Renal cortex interstitium (tissue), 11 donors: ENCODE measurements at regions not wholly inside any gene's neighbourhood (a gene's known extent, or its start where the extent isn't known, plus 50 kb on each side); places are given as distances from the start of the nearest gene placed in this dataset.
"Not testable (repeated sequence)": the region's sequence is repeated elsewhere in the genome, so short reads cannot be mapped to it uniquely, and the experiment has no call there.

Experiments used
- DNase-seq, 11 donors: peaks; one replicate each; pipeline ENCODE4 v3.0.0-alpha.2; 2013; ENCODE audit warnings: low read depth in 9 of 11, low spot score in 4 of 11; ENCODE audit errors: extremely low read depth in 1 of 11

DNA sequence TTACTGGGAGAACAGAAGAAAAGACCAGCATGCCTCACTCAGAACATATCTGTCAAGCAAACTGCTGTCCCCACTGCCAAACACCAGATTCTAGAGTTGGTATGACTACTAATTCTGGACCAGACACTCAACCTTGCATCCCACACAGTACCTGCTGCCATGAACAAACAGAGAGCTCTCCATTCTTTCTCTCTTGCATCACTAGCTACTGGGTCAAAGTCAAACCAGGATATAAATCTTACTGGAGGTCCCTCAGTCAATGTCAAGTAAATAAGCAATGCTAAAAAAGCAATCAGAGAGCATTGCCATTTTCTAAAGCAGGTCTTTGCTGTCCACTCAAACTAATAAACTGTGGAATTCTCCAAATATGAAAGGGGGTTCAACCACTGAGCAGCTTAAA, 452.4 kb upstream of the SEL1L start:
- no peak for DNase-seq

DNA sequence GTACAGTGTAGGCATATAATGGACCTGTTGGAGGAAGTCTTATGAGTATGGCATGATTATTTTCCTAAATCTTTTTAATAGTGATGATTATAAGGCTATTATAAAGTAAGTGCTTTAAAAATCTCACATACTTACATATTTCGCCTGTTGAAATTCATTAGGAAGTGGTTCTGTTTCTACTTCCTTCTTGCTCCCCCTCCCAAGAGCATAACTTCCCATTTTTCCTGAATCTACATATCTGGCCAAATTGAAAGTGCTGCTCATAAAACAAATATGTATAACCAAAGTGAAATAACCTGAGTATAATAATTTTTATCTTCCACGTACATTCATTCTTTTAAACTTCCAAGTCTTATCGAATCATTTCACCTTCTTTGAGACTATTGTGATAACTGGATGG, 455.6 kb upstream of the SEL1L start:
- DNase-seq: no peak

DNA sequence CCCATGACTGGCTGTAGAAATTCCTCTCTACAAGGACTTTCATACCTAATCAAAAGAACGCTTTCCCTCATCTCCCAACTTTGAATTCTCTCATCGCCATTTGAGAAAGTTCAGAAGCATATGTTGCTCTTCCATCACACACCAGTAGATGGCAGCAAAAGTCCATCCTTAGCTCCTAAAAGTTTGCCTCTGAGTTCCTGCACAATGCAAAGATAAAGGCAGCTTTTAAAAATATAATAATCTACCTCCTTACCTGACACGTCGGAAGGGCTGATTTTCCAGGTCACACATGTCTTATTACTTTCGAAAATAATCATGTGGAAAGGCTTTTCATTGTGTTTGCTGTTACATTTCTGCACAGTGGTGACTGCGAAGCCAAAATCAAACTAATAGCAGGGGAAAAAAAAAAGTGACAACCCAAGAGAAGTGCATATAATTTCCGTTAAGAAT, 456.7 kb upstream of the SEL1L start:
- peak; percentile 37 to 70 (median 57) for DNase-seq

DNA sequence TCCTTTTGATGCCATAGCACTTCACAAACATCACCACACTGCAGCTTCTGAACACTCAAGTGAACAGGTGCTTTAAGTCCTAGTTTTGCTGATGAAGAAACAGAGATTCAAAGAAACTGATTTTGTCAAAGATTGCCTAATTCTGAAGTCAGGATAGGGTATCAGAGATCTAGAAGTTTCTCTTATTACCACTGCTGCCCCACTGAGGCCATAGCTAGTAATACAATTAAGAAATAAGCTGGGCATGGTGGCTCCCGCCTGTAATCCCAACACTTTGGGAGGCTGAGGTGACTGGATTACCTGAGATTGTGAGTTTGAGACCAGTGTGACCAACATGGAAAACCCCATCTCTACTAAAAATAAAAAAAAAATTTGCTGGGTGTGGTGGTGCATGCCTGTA, 458.3 kb upstream of the SEL1L start:
- no peak for DNase-seq

DNA sequence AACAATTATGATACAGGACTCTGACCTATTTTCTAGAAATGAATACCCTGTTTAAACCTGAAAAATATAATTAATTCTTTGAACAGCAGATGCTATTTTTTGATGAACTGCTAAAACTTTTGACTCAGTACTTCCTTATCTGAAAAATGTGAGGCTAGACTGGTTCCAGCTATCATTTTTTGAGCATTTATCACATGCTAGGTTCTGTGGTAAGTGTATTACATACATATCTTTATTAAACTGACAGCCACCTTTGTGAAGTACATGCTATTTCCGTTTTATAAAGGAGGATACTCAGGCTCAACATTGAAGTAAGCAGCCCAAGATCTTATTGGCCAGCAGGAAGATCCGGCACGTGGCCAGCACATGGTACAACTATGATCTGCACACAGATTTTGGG, 459.8 kb upstream of the SEL1L start:
- no peak for DNase-seq

DNA sequence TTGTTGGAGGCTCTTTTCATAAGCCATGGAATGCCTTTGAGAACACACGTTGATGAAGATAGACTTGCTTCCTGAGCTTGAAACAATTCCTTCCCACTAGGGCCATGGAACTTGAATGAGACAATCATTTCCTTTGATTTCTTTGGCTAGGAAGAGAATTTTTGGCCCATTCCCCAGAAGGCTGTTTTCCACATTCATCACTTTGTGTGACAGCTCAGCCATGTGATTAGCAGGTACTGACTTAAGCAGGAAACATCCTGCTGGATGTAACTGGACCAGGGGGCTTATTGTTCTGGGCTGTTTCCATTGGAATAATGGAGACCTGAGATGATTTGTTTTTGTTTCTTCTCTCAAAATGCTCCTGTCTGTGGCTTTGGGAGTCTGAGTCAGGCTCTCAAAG, 469.8 kb upstream of the SEL1L start:
- peak in 1 of 11 donors; percentile 4 for DNase-seq

DNA sequence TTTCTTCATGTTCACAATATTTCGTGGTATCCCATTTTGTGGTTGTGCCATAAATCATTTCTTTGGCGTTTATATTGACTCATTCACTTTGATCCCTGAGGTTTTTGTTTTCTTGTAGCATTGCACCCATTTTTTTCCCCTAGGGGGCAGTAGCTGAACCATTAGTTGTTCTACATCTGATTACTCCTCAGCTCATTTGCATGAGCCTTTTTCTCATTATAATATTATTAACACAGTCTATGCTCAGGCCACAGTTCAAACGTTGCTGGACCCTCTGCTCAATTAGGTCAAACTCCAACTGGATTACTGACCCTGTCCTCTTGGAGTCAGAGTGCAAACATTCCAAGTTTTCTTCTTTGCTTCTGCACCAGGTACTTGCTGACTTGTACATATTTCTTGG, 475.4 kb upstream of the SEL1L start:
- no peak for DNase-seq

DNA sequence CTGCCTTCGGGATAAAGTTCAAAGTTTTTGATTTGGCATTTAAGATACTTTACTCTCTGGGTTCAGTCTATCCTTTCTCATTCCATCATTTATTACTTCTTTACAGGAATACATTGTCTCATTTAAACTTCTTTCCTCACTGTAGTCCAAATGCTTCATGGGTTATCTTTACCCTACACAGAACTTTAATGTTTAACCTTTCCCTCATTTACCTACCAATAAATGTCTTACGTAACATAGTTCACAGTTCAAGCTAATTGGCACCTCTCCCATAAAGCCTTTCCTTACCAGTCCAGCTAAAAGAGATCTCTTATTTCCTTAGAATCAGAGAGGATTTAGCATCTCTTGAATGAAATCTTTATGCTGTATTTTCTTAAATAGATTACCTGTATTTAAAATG, 476.3 kb upstream of the SEL1L start:
- DNase-seq: no peak

DNA sequence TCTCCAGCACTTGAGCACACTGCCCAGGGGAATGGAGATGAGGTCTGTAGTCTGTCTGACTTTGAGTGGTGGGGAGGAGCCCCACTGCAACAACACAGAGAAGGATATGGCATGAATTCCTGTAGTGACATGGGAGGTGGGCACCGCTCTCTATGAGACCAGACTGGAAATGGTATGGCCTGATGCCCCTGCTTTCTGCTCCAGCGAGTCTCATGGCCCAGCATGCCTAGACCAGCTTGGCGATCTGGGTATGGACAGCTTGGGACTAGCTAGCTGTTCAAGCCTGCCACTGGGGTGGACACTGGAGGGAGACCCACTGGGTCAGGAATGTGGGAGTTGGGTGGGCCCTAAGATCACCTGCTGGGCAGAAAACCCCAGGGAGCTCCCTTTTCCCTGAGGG, 477.8 kb upstream of the SEL1L start:
- no peak for DNase-seq

DNA sequence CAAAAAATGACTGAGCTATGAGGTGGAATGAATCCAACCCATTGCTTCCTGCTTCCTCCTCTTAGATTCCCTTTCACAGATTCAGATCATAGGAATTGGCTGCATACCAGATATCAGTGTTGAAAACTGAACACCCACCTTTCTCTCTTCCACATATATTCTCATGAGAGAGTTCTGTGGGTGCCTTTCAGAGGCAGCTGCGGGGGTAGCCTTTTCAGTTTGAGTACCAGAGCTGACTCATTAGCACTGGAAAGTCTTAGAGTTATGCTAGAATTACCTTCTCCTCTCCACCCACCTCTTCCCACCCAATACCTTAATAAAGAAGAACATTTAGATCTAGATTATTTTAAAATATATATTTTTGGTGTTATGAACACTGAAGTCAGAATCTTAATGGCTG, 495.4 kb upstream of the SEL1L start:
- DNase-seq: no peak

DNA sequence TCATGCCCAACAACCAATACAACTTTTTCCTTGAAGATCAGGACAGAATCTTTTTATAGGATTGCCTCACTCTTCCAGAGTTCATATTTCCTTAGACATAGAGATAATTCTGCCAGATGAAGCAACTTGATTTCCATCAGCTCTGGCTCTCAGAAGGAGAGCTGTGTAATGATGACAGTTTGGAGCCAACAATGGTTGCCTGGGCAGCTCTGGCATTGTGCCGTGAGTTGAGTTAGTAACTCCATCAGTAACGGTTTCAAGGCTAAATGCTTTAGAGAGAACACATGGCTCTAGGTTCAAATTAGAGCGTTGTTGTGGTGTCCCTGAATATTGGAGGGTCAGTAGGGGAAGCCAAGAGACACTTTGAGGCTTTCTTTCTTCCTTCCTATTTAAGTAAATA, 501.7 kb upstream of the SEL1L start:
- DNase-seq: no peak

DNA sequence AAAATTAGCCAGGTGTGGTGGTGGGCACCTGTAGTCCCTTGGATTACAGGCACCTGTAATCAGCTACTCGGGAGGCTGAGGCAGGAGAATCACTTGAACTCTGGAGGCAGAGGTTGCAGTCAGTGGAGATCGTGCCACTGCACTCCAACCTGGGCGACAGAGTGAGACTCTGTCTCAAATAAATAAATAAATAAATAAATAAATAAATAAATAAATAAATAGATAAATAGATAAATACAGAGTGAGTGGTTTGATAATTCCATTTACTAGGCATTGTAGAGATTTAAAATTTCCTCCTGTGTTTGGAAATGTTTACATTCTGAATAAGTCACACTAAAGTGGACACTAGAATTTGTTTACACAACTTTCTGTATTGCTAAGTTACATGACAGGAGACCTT, 504.4 kb upstream of the SEL1L start:
- not testable (repeated sequence) for DNase-seq

DNA sequence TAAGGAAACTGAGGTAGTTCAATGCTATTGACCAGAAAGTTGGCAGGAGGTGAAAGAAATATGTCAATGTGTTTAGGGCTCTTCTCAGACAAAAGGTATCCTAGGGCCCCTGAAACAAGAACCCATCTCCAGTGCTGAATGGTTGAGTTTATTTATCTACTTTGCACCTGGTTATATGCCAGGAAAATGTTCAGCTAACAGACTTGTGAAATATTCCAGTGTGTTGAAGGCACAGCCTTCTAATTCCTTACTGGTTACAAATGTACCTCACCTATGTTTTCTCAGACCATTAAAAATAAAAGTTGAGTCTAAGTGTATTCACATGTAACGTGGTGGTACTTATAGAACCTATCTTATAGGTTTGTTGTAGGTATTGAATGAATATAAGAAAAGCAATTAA, 511.7 kb upstream of the SEL1L start:
- no peak for DNase-seq

DNA sequence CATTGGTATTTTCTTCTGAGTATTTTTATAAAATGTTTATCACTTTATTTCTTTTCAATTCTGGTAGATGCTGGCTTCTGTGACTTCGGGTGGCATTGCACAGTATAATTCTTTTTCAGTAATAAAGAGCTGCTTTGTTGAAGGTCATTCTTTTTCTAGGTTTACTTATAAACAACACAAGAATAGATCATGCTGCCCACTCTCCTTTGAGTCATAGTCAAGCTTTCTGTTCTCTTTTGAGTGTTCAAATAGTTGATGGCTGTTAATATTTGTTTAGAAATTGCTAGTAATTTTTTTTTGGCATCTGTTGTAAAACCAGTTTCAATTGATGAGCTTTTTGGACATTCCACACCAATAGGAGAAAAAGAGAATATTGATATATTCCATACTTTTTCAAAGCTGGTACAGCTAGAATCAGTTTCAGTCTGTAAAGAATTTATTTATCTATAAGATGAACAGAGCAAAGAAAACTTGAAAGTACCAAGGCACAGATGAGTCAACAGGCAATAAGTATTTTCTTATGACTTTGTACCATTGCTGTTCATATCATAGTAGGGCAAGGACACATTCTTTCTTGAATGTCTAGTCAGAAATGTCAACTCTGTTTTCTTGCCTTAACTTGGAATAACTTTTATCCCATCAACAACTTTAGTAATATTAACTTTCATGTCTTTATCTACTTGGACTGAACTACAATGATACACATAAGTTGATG, 513.0 kb upstream of the SEL1L start:
- DNase-seq: no peak

DNA sequence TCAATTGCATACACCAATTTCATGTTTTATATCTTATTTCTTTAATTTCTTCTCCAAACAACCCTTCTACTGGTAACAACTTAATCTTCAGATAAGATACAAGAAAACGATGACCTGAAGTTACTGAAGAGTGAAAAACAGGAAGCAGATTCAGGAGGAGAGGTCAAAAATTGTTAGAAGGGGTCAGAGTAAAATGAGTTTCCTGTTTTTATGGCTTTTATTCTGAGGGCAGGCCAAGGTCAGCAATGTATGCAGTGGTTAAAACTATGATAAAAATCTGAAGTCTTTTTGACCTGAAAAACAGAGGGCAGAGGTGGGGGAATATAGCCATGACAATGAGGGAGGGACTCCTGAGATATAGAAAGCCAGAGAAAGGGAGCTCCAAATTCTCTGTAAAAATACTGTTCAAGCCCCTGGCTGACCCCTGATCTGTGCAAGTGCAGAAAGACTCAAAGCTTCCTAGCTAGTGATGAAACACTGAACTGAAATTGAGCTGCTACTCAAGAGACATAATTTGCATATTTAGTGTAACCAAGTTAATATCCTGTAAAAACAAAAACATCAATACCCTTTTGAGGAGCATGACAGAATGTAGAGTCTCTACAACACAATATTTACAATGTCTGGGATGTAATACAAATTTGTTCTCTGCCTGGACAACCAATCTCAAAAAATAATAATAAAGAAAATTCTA, 514.3 kb upstream of the SEL1L start:
- no peak for DNase-seq

DNA sequence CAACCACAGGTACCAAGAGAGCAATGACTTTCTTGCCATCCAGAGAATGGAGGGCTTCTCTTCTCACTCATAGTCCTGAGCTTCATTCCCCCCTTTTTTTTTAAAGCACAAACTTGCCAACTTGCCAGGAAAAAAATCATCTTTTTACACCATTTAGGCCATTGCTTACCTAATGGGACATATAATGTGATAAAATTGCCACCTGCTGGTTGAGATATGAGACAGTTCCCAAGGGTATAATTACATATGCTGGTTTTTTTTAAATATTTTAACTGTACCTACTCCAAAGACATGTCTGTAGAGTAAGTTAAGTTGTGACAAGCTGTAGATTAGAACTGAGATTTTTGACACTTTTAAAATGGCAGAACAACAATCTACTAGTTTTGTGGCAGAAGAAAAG, 519.1 kb upstream of the SEL1L start:
- no peak for DNase-seq

DNA sequence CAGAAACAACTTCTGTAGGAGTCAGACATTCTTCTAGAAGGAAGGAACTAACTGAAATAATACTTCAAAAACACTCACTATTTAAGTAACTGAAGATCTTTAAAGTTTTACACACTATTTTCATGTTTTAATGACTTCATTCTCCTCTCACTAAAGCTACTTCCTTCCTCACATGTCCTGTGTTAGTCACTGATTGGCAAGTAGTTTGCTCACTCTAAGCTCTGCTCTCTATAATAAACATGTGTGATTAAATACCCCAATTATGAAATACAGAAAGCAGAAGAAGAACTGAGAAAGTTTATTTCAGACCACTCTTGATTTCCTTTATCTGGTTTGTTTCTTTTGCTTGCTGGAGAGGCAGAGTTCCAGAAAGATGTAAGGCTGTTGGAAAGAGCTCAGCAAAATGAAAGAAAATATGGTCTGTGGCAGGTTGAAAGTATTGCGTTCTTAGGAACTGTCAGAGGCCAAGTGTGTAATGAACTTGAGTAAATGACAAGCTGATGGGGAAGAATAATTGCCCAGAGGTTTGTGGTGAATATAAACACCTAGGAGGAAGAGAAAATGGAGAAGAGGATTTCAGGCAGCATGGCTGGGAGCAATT, 522.0 kb upstream of the SEL1L start:
- DNase-seq: no peak

DNA sequence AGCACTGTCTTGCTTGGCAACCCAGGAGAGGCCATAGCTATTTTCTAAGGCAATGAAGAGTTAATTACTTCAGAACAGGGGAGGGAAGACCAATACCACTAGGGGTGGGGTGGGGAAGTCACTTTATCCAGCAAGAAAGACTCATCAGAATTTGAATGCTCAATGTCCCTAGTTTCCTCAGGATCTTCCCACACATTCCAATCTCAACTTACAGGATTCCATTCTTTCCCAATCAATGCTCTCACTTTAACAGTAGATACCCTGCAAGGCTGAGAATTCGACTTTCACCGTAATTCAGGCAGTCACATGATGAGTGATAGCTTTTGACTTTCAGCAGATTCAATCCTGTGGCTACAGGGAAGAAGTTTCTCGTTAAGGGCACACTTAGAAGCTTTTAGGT, 526.6 kb upstream of the SEL1L start:
- no peak for DNase-seq

DNA sequence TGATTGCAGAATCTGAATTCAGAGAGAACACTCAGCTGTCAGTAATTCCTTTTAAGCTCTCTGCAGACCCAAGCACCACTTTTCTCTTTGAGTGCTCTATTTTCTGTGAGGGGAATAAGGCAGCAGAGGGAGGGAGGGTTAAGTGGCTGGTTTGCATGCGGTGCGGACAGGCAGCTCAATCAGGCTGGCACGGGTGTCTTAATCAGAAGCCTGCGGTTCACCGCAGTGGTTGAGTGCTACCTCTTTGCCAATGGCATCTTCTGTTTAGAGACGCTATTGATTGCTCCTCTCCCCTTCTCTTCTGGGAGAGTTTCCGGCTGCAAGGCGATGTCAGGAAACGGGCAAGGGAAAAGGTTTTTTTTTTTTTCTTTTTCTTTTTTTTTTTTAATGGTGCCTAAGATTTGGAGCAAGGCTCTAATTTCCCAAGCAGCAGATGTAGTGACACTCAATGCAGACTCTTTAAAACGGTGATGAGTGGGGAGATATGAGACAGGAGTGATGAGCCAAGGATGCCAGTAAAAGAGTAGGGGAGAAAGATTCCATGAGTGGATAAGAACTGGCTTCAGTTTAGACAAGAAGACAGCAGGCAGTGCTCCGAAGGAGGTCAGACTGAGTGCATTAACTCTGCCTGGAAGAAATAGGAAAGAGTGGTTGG, 533.7 kb upstream of the SEL1L start:
- no peak for DNase-seq

DNA sequence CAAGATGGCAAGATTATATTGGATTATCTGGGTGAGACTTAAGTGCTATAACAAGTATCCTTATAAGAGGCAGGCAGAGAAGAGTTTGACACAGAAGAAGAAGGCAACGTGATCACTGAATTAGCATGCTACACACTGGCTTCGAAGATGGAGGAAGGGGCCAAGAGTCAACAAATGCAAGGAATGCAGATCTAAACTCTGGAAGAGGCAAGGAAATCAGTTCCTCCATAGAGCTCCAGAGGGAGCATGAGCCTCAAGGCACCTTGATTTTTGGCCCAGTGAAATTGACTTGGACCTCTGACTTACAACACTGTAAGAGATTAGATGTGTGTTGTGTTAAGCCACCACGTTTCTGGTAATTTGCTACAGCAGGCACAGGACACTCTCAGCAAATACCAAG, 536.4 kb upstream of the SEL1L start:
- DNase-seq: no peak
